Hepatocyte (in vitro differentiated cells): ENCODE measurements at regions not wholly inside any gene's neighbourhood (a gene's known extent, or its start where the extent isn't known, plus 50 kb on each side); places are given as distances from the start of the nearest gene placed in this dataset.

ENCODE experiments used
- EZH2 ChIP-seq: fragments of 200-600 bp; sonication (generic); IDR thresholded peaks from 2 replicates; pipeline ENCODE4 v1.6.1; 2016; ENCODE audit warnings: antibody characterized with exemption, mild to moderate bottlenecking, borderline replicate concordance
- TF ChIP-seq, protein P1 (sequence below): fragments of 200-600 bp; sonication (generic); IDR thresholded peaks from 2 replicates; pipeline ENCODE4 v1.5.1; 2016; ENCODE audit warnings: antibody characterized with exemption, mild to moderate bottlenecking; ENCODE audit not compliant: poor library complexity

DNA sequence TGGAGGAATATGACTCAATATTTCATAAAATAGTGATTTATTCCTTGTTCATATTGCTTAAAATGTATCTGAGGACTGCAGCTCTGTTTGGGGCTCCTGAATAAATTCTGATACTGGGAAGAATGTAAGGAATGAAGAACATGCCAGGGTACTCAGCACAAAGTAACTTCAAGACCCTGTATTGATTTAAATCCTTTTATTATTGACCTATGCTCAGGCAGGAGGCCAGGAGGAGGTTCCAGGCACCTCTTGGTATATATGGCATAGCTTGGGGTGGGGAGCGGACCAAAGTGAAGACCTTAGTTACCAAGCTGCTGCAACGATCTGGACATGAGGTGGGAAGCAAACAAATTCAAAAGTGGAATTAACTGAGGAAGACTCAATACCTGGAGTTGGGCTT is 142.8 kb upstream of the PEX5L start:
- TF ChIP-seq EZH2 = no peak
- TF ChIP-seq, protein P1, sequence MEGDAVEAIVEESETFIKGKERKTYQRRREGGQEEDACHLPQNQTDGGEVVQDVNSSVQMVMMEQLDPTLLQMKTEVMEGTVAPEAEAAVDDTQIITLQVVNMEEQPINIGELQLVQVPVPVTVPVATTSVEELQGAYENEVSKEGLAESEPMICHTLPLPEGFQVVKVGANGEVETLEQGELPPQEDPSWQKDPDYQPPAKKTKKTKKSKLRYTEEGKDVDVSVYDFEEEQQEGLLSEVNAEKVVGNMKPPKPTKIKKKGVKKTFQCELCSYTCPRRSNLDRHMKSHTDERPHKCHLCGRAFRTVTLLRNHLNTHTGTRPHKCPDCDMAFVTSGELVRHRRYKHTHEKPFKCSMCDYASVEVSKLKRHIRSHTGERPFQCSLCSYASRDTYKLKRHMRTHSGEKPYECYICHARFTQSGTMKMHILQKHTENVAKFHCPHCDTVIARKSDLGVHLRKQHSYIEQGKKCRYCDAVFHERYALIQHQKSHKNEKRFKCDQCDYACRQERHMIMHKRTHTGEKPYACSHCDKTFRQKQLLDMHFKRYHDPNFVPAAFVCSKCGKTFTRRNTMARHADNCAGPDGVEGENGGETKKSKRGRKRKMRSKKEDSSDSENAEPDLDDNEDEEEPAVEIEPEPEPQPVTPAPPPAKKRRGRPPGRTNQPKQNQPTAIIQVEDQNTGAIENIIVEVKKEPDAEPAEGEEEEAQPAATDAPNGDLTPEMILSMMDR = no peak
